SK-N-DZ (cell line): ENCODE measurements at regions not wholly inside any gene's neighbourhood (a gene's known extent, or its start where the extent isn't known, plus 50 kb on each side); places are given as distances from the start of the nearest gene placed in this dataset.

Experiments used
- DNase-seq: peaks from one replicate; pipeline ENCODE4 v3.0.0-alpha.2; 2015; ENCODE audit warnings: low spot score

- no peak for DNase-seq
These were observed 201.0 kb downstream of the GLI2 start for GRCh38 chr2:120936476-120937334.

GRCh38 chr2:120937686-120938044 is 202.0 kb downstream of the GLI2 start:
- no peak for DNase-seq

GRCh38 chr2:120938045-120938771 is 202.5 kb downstream of the GLI2 start:
- DNase-seq, result peak; percentile 99

- DNase-seq, result no peak
These were observed 204.1 kb downstream of the GLI2 start for GRCh38 chr2:120939595-120940318.

DNA sequence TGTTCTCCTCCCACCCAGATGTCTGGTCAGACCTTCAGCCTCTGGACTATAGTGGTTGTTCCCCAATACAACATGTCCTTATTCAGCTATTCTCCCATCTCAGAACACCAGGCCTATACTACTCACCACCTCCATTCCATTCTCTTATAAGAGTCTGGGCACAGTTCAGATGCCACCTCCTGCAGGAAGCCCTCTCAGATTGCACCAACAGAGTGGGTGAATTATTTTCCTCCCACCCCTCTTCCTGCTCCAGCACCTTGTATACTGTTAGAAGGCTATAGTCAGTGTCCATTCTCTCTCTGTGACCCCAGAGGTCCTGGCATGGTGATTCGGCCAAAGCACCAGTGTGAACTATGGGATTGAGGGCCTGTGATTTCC is 204.6 kb downstream of the GLI2 start:
- no peak for DNase-seq

DNA sequence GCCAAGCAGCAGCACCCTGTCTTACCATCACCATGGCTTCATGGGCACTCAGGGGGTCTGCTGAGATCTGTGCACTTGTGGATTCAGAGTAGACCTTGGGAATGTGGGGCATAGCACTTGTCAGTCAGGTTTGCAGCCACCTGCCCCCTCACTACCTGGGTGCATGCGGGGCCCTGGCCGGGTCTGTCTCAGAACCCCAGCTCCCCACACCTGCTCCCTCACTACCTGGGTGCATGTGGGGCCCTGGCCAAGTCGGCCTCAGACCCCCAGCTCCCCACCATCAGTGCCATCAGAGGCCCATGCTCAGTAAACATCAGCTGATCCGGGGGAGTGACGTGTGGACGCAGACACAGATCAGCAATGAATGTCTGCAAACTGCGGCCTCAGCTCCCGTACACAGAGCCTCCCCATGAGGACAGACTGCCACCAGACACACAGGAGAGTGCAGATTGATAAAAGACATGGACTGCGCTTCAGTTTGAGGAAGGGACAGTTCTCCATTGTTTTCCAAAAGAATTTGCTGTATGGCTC is 205.1 kb downstream of the GLI2 start:
- DNase-seq, result no peak

DNA sequence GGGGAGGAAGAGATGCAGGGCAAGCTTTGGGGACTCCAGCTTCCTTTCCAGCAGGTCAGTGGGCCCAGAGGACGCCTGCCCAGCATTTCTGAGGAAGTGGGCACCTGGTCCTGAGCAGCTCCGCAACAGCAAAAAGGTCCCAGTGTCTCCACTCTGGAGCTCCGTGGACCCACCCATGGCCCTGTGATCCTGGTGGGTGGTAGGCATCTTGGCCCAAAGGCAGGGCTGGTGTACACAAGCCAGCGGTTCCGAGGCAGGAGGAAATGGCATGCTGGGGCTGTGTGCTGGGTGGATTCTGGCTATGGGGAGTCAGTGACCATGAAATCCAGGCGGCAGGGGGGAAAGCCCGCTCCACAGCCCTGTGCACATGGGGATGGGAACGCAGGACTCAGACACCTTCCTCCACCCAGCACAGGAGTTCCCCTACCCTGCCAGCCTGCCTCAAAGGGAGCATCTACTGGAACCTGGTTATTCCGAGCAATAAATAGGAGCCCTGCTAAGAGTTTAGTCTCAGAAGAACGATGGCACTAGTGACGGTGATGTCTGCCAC is 206.0 kb downstream of the GLI2 start:
- DNase-seq, result no peak

GRCh38 chr2:120942658-120943057 is 207.0 kb downstream of the GLI2 start:
- no peak for DNase-seq

GRCh38 chr2:120943403-120944034 is 207.9 kb downstream of the GLI2 start:
- DNase-seq, result no peak

DNA sequence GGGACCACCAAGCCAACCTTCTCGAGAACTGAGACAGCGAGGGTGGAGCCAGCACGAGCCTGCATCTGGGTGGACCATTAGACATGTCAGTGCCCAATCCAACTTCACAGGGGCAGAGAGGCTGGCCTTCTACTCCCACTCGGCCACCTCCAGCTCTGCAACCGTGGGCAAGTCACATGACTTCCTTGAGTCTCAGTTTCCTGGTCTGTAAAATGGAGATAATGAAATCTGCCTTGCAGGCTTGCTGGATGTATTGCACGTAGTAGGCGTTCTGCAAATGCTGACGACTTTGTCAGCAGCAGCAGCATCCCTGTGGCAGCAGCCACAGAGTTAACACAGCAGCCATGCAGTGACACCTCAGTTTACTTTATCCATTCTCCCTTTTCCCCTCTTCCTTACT is 208.9 kb downstream of the GLI2 start:
- DNase-seq, result no peak

DNA sequence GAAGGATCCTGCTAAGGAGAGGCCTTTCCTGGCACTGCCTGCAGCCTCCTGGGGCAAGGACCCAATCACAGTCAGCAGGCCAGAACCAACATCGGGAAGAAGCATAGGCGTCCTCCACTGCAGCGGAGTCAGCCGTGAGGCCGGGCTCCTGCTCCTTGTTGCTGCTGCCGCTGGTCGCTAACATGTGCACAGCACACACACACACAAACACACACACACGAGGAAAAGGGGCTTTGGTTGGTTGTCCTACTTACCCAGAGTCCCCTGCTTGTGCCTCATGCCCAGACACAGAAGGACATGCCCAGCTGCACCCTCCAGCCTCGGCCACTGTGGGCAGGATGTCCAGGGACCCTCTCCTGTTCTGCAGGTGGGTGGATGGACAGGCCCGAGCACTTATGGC is 209.4 kb downstream of the GLI2 start:
- DNase-seq, result no peak

- no peak for DNase-seq
These were observed 210.3 kb downstream of the GLI2 start for GRCh38 chr2:120945832-120946499.

DNA sequence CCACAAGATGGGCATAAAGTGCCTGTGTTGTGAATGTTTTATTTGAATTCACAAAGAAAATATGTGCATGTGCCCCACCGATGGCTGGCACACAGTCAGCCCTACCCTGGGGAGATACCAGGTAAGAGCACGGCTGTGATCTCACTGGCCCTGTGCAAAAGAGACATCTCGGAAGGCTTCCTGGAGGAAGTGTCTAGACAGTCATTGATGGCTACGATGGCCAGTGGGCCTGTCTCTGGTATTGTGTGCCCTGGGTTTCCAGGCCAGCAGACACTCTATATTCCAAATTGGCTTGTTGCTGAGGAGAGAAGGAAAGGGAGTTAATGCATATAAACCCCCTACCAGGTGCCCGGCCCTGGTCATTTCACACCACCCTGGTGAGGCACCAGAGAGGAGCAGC is 211.7 kb downstream of the GLI2 start:
- DNase-seq, result no peak

- DNase-seq, result no peak
These were observed 212.5 kb downstream of the GLI2 start for GRCh38 chr2:120947982-120948661.

- DNase-seq, result no peak
These were observed 213.0 kb downstream of the GLI2 start for GRCh38 chr2:120948662-120949011.

DNA sequence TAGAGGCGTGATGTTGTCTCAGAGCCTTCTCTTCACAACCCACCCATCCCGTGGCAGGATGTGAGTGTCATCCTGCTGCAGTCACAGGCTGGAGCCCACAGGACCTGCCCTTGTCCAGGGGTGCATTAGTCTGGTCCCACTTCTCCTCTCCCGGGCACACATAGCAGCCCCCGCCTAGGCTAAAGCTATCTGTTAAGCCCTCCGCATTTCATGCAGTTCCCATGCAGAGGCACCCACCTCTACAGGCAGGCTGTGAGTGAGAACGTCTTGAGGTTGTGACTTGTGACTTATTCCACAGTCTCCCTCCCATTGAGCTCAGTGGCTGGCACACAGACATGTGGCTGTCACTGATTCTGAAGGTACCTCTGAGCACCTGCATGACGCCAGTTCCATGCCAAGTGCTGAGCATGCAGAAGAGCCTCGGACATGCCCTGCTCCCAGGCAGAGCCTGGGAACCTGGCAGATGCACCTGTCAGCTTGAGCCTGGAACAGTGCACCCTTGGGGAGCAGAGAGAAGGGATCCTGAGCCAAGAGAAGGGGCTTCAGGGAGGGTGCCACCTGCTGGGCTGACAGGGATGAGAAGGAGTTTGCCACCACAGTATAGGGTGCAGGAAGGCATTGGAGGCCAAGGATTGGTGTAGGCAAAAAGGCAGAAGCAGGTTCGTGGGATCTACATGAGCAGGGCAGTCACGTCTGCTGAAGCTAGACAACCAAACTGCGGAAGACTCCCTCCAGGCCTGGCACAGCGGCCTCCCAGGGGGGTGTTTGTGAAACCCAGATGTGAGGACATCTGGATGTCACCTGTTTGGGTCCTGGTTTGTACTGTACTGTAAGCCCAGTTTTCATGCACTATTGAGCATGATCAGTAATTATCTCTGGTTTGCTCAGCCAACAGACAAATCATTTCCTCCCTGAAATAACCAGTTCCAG is 213.6 kb downstream of the GLI2 start:
- peak; percentile 50 for DNase-seq

- no peak for DNase-seq
These were observed 214.4 kb downstream of the GLI2 start for GRCh38 chr2:120949957-120950590.

- no peak for DNase-seq
These were observed 216.0 kb downstream of the GLI2 start for GRCh38 chr2:120951693-120952092.

DNA sequence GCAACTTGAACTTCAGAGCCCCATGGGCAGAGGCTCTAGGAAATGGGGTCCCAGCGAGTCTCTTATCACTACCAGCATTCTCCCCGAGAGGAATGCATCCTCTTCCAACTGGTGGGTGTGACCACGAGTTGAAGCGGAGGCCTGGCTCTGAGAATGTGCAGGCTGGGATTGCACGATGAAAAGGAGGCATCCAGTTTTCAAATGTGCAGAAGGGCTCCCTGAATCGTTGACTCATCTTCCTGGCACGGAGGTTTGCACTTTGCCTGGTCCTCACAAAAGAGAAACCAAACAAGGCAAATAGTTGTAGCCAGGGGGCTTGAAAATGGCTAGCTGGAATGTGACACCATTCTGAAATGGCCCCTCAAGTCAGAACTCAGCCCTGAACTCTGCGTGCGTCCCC is 216.7 kb downstream of the GLI2 start:
- no peak for DNase-seq
